BJ (cell line): ENCODE measurements at regions not wholly inside any gene's neighbourhood (a gene's known extent, or its start where the extent isn't known, plus 50 kb on each side); places are given as distances from the start of the nearest gene placed in this dataset.

Experiments
- CTCF ChIA-PET: fragments of 350-600 bp; formaldehyde crosslinking; extraction: SDS; loops from one replicate; lab custom pipeline; 2021; ENCODE audit warnings: antibody characterized with exemption, inconsistent platforms; lab: Yijun Ruan, JAX
- POLR2A ChIA-PET: fragments of 300-600 bp; sonication (Branson Sonifier 250); formaldehyde crosslinking; extraction: SDS; loops from one replicate; lab custom pipeline; 2021; ENCODE audit warnings: antibody characterized with exemption; lab: Charles Lee
- DNase-seq: peaks from one replicate; pipeline ENCODE4 v3.0.0-alpha.2; 2011; ENCODE audit warnings: low read depth
- H3K27me3 ChIP-seq: 2 replicates; pipeline ENCODE4 v1.6.0; 2011; ENCODE audit warnings: low read length; ENCODE audit not compliant: control insufficient read depth, insufficient read depth
- H3K36me3 ChIP-seq: 2 replicates; pipeline ENCODE4 v1.5.1; 2011; ENCODE audit warnings: low read length; ENCODE audit not compliant: control insufficient read depth, insufficient read depth
- H3K4me3 ChIP-seq: 2 replicates; pipeline ENCODE4 v1.5.1; 2011; ENCODE audit warnings: low read depth, mild to moderate bottlenecking, control low read depth, low read length
- TF ChIP-seq, protein P1 (sequence below): IDR thresholded peaks from 2 replicates; pipeline ENCODE4 v1.5.1; 2011; ENCODE audit warnings: low read depth, mild to moderate bottlenecking, control low read depth, inconsistent platforms, low read length, moderate library complexity; ENCODE audit not compliant: insufficient read depth

DNA sequence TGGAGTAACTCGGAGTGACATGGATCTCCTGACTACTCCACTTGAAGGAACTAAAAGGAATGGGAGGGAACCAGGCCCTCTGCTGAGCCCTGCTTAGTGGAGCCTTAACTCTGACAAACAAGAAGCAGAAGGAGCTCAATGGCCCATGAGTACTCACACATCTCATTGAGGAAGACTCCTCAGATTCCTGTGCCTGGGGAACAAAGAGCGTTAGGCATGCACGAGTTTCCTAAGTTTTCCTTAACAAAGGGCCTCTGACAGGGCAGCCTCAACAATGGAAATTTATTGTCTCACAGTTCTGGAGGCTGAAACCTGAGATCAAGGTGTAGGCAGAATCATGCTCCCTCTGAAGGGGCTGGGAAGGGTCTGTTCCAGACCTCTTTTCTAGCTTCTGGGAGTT, 185.7 kb upstream of the NTF3 start:
- CTCF ChIA-PET, result no interaction called here
- Histone ChIP-seq H3K4me3 (no peak overlapping the region), H3K27me3 (peaks cover 4% of the 10 kb centered on the region; the same call in 1 of the 2 replicates), H3K36me3 (no peaks in the 10 kb centered on the region)
- TF ChIP-seq, protein P1, sequence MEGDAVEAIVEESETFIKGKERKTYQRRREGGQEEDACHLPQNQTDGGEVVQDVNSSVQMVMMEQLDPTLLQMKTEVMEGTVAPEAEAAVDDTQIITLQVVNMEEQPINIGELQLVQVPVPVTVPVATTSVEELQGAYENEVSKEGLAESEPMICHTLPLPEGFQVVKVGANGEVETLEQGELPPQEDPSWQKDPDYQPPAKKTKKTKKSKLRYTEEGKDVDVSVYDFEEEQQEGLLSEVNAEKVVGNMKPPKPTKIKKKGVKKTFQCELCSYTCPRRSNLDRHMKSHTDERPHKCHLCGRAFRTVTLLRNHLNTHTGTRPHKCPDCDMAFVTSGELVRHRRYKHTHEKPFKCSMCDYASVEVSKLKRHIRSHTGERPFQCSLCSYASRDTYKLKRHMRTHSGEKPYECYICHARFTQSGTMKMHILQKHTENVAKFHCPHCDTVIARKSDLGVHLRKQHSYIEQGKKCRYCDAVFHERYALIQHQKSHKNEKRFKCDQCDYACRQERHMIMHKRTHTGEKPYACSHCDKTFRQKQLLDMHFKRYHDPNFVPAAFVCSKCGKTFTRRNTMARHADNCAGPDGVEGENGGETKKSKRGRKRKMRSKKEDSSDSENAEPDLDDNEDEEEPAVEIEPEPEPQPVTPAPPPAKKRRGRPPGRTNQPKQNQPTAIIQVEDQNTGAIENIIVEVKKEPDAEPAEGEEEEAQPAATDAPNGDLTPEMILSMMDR, result no peak
- no peak for DNase-seq
- POLR2A ChIA-PET, result no interaction called here

DNA sequence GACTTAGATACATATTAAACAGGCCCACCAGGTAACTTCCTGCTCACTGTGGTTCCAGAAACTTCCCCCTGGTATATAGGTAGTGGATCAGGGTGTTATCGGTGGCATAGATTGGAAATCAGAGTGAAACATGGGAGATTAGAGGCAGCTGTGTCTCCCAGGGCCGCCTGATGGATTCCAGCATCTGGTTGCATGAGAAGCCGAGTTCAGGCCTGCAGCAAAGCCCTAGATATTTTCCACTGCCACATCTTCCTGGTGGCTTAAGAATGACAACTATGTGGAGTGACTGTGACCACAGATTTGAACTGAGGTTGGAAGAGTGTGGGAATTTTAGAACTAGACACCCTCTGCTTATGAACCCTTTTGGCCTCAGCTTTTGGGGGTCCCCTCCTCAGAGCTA, 184.8 kb upstream of the NTF3 start:
- H3K4me3 ChIP-seq, result no peak overlapping the region
- ChIA-PET CTCF (no interaction called here), POLR2A (no interaction called here)
- H3K36me3 ChIP-seq, result no peaks in the 10 kb centered on the region
- peaks cover 4% of the 10 kb centered on the region; the same call in 1 of the 2 replicates for H3K27me3 ChIP-seq
- TF ChIP-seq, protein P1, result no peak
- DNase-seq, result no peak

DNA sequence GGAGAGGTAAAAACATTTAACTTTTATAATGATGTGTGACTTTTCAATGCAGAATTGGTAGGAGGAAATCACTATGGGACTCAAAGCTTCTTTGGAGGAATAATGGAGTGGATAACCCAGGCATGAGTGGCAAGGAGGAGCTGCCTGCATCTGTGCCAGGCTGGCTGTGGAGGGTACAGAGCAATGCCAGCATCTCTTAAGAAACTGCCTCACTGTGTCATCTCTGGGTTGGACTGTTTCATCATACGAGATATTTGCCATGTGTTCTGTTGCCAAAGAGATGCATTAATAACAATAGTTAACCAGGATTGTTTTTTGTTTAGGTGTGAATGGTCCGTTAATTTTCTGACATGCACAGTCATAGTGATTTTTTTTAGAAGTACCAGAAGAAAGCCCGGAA, 183.7 kb upstream of the NTF3 start:
- TF ChIP-seq, protein P1, result no peak
- no peak for DNase-seq
- POLR2A ChIA-PET, result no interaction called here

DNA sequence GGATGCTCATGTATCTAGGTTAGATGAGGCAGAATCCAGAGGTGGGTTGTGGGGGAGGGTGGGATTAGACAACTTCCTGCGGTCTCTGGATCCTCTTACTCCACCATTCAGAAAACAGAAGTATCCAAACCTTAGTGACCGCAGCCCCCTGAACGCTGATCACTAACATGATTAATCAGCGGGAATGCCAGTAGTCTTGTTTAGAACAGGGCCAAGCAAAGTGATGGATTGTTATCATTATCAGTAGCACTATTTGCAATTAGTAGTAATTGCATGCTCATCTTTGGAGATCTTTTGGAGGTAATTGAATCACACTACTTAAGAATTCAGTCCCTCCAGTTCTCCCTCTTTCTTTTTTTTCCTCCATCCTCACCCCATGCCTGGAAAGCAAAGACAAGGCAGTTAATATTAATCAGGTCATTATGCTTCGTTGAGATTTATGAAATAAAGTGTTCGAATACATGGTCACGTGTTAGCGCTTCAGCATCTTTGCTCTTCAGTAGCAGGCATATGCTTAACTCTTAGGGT, 182.8 kb upstream of the NTF3 start:
- TF ChIP-seq, protein P1, result no peak
- DNase-seq, result no peak
- Histone ChIP-seq H3K4me3 (no peak overlapping the region), H3K36me3 (no peaks in the 10 kb centered on the region), H3K27me3 (peaks cover 4% of the 10 kb centered on the region; the same call in 1 of the 2 replicates)
- ChIA-PET CTCF (no interaction called here), POLR2A (no interaction called here)

More for the DNA sequence above, 183.7 kb upstream of the NTF3 start:
- Histone ChIP-seq H3K36me3 (no peaks in the 10 kb centered on the region), H3K4me3 (no peak overlapping the region), H3K27me3 (peaks cover 4% of the 10 kb centered on the region; the same call in 1 of the 2 replicates)
- CTCF ChIA-PET, result interaction anchor here (0.7 kb wide), 1 partner anchor 9 kb away, joined by 4 read pairs; no protein-coding TSS in a partner anchor

DNA sequence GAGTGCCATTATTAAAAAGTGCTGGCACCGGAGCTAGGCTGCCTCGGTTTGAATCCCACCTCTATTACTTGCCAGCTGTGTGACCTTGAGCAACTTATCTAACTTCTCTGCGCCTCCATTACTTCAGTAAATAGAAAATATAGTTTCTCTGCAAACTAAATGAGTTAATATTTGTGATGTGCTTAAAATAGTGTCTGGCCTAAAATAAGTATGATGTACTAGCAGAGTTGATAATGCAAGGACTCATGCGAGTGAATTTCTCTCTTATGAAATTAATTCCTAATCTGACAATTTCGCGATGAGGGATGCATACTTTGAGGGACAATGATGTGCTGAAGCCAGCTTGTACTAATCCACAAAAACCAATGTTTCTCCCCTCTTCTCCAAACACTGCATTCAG, 180.8 kb upstream of the NTF3 start:
- Histone ChIP-seq H3K4me3 (no peak overlapping the region), H3K27me3 (peaks cover under 1% of the 10 kb centered on the region; the same call in 1 of the 2 replicates), H3K36me3 (no peaks in the 10 kb centered on the region)
- CTCF ChIA-PET, result no interaction called here
- POLR2A ChIA-PET, result no interaction called here
- DNase-seq, result no peak
- TF ChIP-seq, protein P1, result no peak
